Lung (tissue), 11 donors: ENCODE measurements at regions not wholly inside any gene's neighbourhood (a gene's known extent, or its start where the extent isn't known, plus 50 kb on each side); places are given as distances from the start of the nearest gene placed in this dataset.

Experiments used
- ATAC-seq: fragments of 200-7000 bp; cut with Tn5 transposase; one replicate; pipeline ENCODE4 v1.9.1; 2020; ENCODE audit warnings: moderate number of reproducible peaks; ENCODE audit not compliant: insufficient read depth, low FRiP score
- DNase-seq, 3 donors: peaks; one replicate each; pipeline ENCODE4 v3.0.0-alpha.2; 2013 to 2017
- H3K27ac ChIP-seq, 2 donors: one replicate each; pipeline ENCODE4 v1.5.1; 2013; ENCODE audit warnings: mild to moderate bottlenecking in 2 of 2, moderate library complexity in 2 of 2, control low read depth in 1 of 2, inconsistent platforms in 1 of 2, low read depth in 1 of 2, low read length in 1 of 2
- H3K27me3 ChIP-seq, 3 donors: one replicate each; pipeline ENCODE4 v1.5.1; 2013; ENCODE audit warnings: low read length in 2 of 3; ENCODE audit not compliant: control insufficient read depth in 3 of 3, insufficient read depth in 3 of 3
- H3K36me3 ChIP-seq, 4 donors: one replicate each; pipeline ENCODE4 v1.5.1; 2013; ENCODE audit warnings: low read length in 4 of 4, mild to moderate bottlenecking in 1 of 4, moderate library complexity in 1 of 4; ENCODE audit not compliant: control insufficient read depth in 4 of 4, insufficient read depth in 4 of 4
- H3K4me1 ChIP-seq, 5 donors: one replicate each; pipeline ENCODE4 v1.5.1; 2013; ENCODE audit warnings: low read length in 5 of 5, mild to moderate bottlenecking in 2 of 5, moderate library complexity in 1 of 5; ENCODE audit not compliant: control insufficient read depth in 5 of 5, insufficient read depth in 5 of 5
- H3K4me3 ChIP-seq: one replicate; pipeline ENCODE4 v1.5.1; 2013; ENCODE audit warnings: mild to moderate bottlenecking, control low read depth, moderate library complexity
- H3K9ac ChIP-seq, 2 donors: one replicate each; pipeline ENCODE4 v1.5.1; 2013; ENCODE audit warnings: low read length in 2 of 2, control low read depth in 1 of 2; ENCODE audit not compliant: insufficient read depth in 1 of 2
- H3K9me3 ChIP-seq, 4 donors: one replicate each; pipeline ENCODE4 v1.5.1; 2013; ENCODE audit warnings: low read length in 3 of 4, mild to moderate bottlenecking in 1 of 4, moderate library complexity in 1 of 4; ENCODE audit not compliant: control insufficient read depth in 4 of 4, insufficient read depth in 3 of 4
- WGBS, 2 donors: extraction: QIAGEN DNeasy Blood & Tissue Kit; methylation state at CpG; one replicate each; pipeline ENCODE4 v1.1.7; 2013; 5-methylcytosine and 5-hydroxymethylcytosine counted together
- TF ChIP-seq, protein P1 (sequence below): IDR thresholded peaks from 2 replicates; pipeline ENCODE4 v1.5.1; 2012; ENCODE audit warnings: mild to moderate bottlenecking; ENCODE audit errors: control extremely low read depth, extremely low read depth
- donor health status: control.
- donor health status: control.
- donor health status: Bipolar disorder and iron deficiency.
- donor health status: healthy.
- donor health status: DM: yes; HTN: yes; CAD: no.

DNA sequence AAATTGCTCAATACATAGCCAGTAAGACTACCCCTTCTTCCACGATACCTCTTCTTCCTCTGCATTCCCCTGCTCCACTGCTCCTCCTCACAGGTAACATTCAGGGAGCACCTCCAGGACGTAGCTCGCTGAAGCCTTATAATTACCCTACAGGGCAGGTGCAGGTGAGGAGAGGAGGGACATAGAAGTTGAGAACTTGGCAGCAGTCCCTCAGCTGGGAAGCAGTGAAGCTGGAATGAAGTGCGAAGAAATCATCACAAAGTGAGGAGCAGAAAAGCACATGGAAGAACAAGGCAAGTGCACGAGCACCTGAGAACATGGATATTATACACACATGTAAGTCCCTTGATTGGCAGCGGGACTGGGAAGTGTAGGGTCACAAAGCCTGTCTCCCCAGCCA is 118.2 kb downstream of the HSD17B3 start:
- H3K36me3 ChIP-seq: no peaks in the 10 kb centered on the region
- H3K27me3 ChIP-seq: no peaks in the 10 kb centered on the region
- H3K27ac ChIP-seq: no peak overlapping the region
- peaks cover 0 to 8% (median 3%) of the 10 kb centered on the region in 4 donors for H3K9me3 ChIP-seq
- H3K4me1 ChIP-seq: peaks cover 0 to 30% (median 17%) of the 10 kb centered on the region in 5 donors
- TF ChIP-seq, protein P1, sequence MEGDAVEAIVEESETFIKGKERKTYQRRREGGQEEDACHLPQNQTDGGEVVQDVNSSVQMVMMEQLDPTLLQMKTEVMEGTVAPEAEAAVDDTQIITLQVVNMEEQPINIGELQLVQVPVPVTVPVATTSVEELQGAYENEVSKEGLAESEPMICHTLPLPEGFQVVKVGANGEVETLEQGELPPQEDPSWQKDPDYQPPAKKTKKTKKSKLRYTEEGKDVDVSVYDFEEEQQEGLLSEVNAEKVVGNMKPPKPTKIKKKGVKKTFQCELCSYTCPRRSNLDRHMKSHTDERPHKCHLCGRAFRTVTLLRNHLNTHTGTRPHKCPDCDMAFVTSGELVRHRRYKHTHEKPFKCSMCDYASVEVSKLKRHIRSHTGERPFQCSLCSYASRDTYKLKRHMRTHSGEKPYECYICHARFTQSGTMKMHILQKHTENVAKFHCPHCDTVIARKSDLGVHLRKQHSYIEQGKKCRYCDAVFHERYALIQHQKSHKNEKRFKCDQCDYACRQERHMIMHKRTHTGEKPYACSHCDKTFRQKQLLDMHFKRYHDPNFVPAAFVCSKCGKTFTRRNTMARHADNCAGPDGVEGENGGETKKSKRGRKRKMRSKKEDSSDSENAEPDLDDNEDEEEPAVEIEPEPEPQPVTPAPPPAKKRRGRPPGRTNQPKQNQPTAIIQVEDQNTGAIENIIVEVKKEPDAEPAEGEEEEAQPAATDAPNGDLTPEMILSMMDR: no peak
- ATAC-seq: no peak
- no peak for DNase-seq
- no peak overlapping the region for H3K9ac ChIP-seq
- no peak overlapping the region for H3K4me3 ChIP-seq
- WGBS, 2 donors: 83 to 85% methylated on average over 6 of the region's 6 CpGs

DNA sequence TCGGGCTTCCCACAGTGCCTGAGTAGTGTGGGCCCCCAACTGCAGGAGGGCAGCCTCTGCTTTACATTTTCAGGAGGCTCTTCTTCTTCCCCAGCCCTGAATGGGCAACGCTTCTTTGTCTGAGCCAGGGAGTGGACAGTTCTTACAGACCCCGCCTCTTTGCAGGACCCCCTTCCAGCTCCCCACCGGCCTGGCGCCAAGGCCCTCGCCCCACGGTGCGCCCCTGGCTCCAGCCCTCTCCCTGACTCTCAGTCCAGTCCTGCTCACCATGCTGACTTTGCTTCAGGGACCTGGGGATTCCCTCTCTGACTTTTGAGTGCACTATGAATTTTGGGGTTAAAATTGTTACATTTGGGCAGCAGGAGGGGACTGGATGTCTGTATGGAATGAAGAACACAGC is 123.8 kb downstream of the HSD17B3 start:
- no peak for ATAC-seq
- TF ChIP-seq, protein P1: no peak

DNA sequence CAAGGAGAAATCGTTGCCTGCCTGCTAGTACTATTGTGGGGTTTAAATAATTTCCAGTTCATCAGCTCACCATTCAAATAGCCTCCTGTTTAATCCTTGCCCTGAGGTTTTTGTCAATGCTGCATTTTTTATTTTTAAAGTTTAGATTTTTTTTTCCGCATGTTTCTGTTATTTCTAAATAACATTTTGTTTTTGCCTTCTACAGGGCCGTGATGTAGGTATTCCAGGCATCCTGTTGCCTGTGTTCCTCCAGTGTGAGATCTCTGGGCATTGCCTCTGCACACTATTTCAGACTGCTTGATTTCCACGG is 124.3 kb downstream of the HSD17B3 start:
- Histone ChIP-seq H3K4me3 (no peak overlapping the region), H3K4me1 (peaks cover 0 to 26% (median 3%) of the 10 kb centered on the region in 5 donors), H3K9ac (no peak overlapping the region), H3K36me3 (no peaks in the 10 kb centered on the region), H3K27ac (no peak overlapping the region), H3K27me3 (peaks cover 0 to 2% (median 0%) of the 10 kb centered on the region in 3 donors), H3K9me3 (no peaks in the 10 kb centered on the region)
- 67% methylated on average over 4 of the region's 4 CpGs for WGBS, 2 donors
- DNase-seq (no peak), ATAC-seq (no peak)
- TF ChIP-seq, protein P1: no peak

More for the DNA sequence above, 123.8 kb downstream of the HSD17B3 start:
- Histone ChIP-seq H3K27ac (no peak overlapping the region), H3K9me3 (no peaks in the 10 kb centered on the region), H3K27me3 (peaks cover 0 to 2% (median 0%) of the 10 kb centered on the region in 3 donors), H3K4me1 (peaks cover 0 to 26% (median 3%) of the 10 kb centered on the region in 5 donors), H3K4me3 (no peak overlapping the region), H3K9ac (no peak overlapping the region), H3K36me3 (no peaks in the 10 kb centered on the region)
- DNase-seq: no peak
- whole genome bisulfite sequencing, 2 donors: 93 to 97% methylated on average over 8 of the region's 8 CpGs
